GM13976 (cell line): ENCODE measurements at regions not wholly inside any gene's neighbourhood (a gene's known extent, or its start where the extent isn't known, plus 50 kb on each side); places are given as distances from the start of the nearest gene placed in this dataset.

Experiments
- DNase-seq: peaks from one replicate; pipeline ENCODE4 v3.0.0; 2012; ENCODE audit warnings: low spot score
- CTCF ChIP-seq: IDR thresholded peaks from 2 replicates; pipeline ENCODE4 v1.5.1; 2012; ENCODE audit warnings: borderline replicate concordance, mild to moderate bottlenecking; ENCODE audit not compliant: insufficient read depth; ENCODE audit errors: extremely low read depth, missing control alignments, control extremely low read depth
- in situ Hi-C: fragments of 300-500 bp; cut with MboI; formaldehyde crosslinking; loops from one replicate; pipeline ENCODE4 v1.12.0; 2022; ENCODE audit warnings: low sequenced_read_pairs, mixed read lengths, inconsistent platforms; ENCODE audit not compliant: unreplicated experiment

DNA sequence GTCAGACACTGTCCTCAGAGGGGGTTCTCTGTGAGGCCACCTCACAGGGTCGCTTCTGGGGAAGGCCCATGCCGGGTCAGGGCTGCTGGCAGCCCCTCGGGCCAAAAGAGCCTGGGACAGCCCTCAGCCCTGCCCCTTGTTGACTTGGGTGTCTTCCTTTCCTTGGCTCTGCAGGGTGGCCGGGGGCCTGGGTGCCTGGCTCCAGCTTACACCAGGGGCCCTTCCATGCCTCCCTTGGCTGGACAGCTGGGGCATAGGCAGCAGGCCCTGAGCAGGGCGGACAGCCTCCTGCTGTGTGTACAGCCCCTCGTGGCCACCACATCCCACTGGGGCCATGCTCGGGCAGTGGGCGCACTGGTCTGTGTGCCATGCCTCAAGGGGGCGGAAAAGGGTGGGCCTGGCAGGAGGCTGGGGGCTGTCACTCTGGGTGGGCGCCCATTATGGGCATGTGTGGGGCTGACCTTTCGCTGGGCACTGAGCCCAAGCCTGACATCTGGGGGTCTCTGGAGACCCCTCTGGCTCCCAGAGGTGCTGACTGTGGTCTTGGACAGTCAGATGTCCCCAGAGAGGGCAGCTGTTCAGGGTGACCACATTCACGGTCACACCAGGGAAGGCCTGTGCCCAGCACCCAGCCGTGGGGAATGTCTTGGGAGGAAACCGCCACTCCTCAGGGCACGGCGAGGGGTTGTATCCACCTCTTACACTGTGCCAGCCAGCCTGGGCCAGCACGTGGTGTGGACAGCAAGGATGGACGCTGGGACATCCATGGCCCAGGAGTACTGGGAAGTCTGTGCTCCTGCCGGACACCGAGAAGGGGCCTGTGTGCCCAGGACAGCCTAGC is 313.3 kb downstream of the TMEM121 start:
- in situ Hi-C loops: no loop called here
- DNase-seq: peak; percentile 10
- TF ChIP-seq CTCF: no peak

- DNase-seq: no peak
- in situ Hi-C loops: no loop called here
- no peak for TF ChIP-seq CTCF
Measured at GRCh38 chr14:105840266-105841021, 314.1 kb downstream of the TMEM121 start.

- no peak for TF ChIP-seq CTCF
- no peak for DNase-seq
- in situ Hi-C loops: no loop called here
Measured at GRCh38 chr14:105841022-105842009, 314.9 kb downstream of the TMEM121 start.

GRCh38 chr14:105842105-105842504 is 315.7 kb downstream of the TMEM121 start:
- no peak for TF ChIP-seq CTCF
- in situ Hi-C loops: no loop called here
- no peak for DNase-seq

GRCh38 chr14:105843444-105844046 is 317.2 kb downstream of the TMEM121 start:
- DNase-seq: no peak
- TF ChIP-seq CTCF: no peak
- in situ Hi-C loops: no loop called here
